K562 (cell line): ENCODE measurements at regions not wholly inside any gene's neighbourhood (a gene's known extent, or its start where the extent isn't known, plus 50 kb on each side); places are given as distances from the start of the nearest gene placed in this dataset.
A peak's percentile ranks its signal among the peaks of the same experiment; 100 is the strongest.

ENCODE experiments used
- ATF1 ChIP-seq, 2 experiments: fragments of 450-650 bp in 1 of 2; IDR thresholded peaks; 2 replicates each; pipeline ENCODE4 v1.6.1; 2016; ENCODE audit warnings: missing compliant biosample characterization in 1 of 2, missing genetic modification characterization in 1 of 2
- ATF6 ChIP-seq: sonication (generic); formaldehyde crosslinking; IDR thresholded peaks from 2 replicates; pipeline ENCODE4 v1.4.0; 2020; ENCODE audit warnings: mild to moderate bottlenecking, missing genetic modification reagents
- CTBP1 ChIP-seq: fragments of 450-650 bp; IDR thresholded peaks from 2 replicates; pipeline ENCODE4 v1.6.1; 2016; ENCODE audit warnings: borderline replicate concordance
- DLX4 ChIP-seq: fragments of 250-450 bp; sonication (Bioruptor Pico); IDR thresholded peaks from 2 replicates; pipeline ENCODE4 v1.6.1; 2021; ENCODE audit warnings: mild to moderate bottlenecking
- E2F4 ChIP-seq: sonication (generic); formaldehyde crosslinking; IDR thresholded peaks from 2 replicates; pipeline ENCODE4 v1.8.0; 2022; ENCODE audit warnings: mild to moderate bottlenecking, low read depth, missing genetic modification reagents
- L3MBTL2 ChIP-seq: fragments of 450-650 bp; IDR thresholded peaks from 2 replicates; pipeline ENCODE4 v1.6.1; 2016; ENCODE audit warnings: mild to moderate bottlenecking, moderate library complexity
- LCOR ChIP-seq: sonication (generic); formaldehyde crosslinking; IDR thresholded peaks from 2 replicates; pipeline ENCODE4 v1.8.0; 2022; ENCODE audit warnings: mild to moderate bottlenecking, missing genetic modification reagents
- MCM7 ChIP-seq, 2 experiments: fragments of 450-650 bp; IDR thresholded peaks; 2 replicates each; pipeline ENCODE4 v1.6.1; 2016 to 2018
- PCBP2 ChIP-seq: fragments of 200-400 bp; formaldehyde crosslinking; IDR thresholded peaks from 2 replicates; pipeline ENCODE4 v1.6.1; 2018; ENCODE audit warnings: low read length, low read depth, mild to moderate bottlenecking, moderate library complexity; ENCODE audit not compliant: poor library complexity, severe bottlenecking
- POLR2H ChIP-seq: IDR thresholded peaks from 2 replicates; pipeline ENCODE4 v1.6.1; 2016; ENCODE audit warnings: missing genetic modification characterization, low read depth, mild to moderate bottlenecking, control low read depth, missing compliant biosample characterization, moderate library complexity
- SRSF1 ChIP-seq: fragments of 200-400 bp; formaldehyde crosslinking; IDR thresholded peaks from 2 replicates; pipeline ENCODE4 v1.6.1; 2017; ENCODE audit warnings: mild to moderate bottlenecking, low read depth, low read length, moderate library complexity
- TAF9B ChIP-seq: fragments of 450-650 bp; IDR thresholded peaks from 2 replicates; pipeline ENCODE4 v1.6.1; 2018; ENCODE audit warnings: mild to moderate bottlenecking; ENCODE audit not compliant: partially characterized antibody
- TAL1 ChIP-seq: fragments of 450-650 bp; IDR thresholded peaks from 2 replicates; pipeline ENCODE4 v1.6.1; 2016; ENCODE audit warnings: mild to moderate bottlenecking
- ZNF146 ChIP-seq: IDR thresholded peaks from one replicate; pipeline ENCODE4 v1.6.1; 2018; ENCODE audit warnings: missing compliant biosample characterization; ENCODE audit not compliant: unreplicated experiment
- ZNF696 ChIP-seq: fragments of 250-450 bp; sonication (Bioruptor Pico); conservative IDR thresholded peaks from 2 replicates; pipeline ENCODE4 v1.4.0; 2020; ENCODE audit warnings: mild to moderate bottlenecking, moderate library complexity

GRCh38 chr16:86753399-86753798 is 175.1 kb downstream of the FOXL1 start (continued):
- no peak for TF ChIP-seq DLX4 (CRISPR knock-in tag)
- no peak for TF ChIP-seq E2F4 (CRISPR knock-in tag)
- no peak for TF ChIP-seq ATF1 (CRISPR knock-in tag; IDR thresholded peaks at IDR 0.05)
- no peak for TF ChIP-seq ATF1 (tag; IDR thresholded peaks at IDR 0.05)
- TF ChIP-seq LCOR (CRISPR knock-in tag), result no peak
- no peak for TF ChIP-seq SRSF1
- TF ChIP-seq ATF6 (CRISPR knock-in tag), result no peak
- TF ChIP-seq POLR2H, result no peak
- TF ChIP-seq ZNF146, result no peak
- peak; percentile 43; the same call in 1 of the 2 replicates for TF ChIP-seq CTBP1
- TF ChIP-seq TAF9B, result no peak
- no peak for TF ChIP-seq PCBP2
- TF ChIP-seq MCM7 (IDR thresholded peaks at IDR 0.05), result no peak
- TF ChIP-seq ZNF696 (CRISPR knock-in tag), result no peak
- peak; percentile 19; the same call in 1 of the 2 replicates for TF ChIP-seq TAL1
- TF ChIP-seq L3MBTL2, result peak; percentile 62
